GM23248 (cell line): ENCODE measurements at regions not wholly inside any gene's neighbourhood (a gene's known extent, or its start where the extent isn't known, plus 50 kb on each side); places are given as distances from the start of the nearest gene placed in this dataset.

ENCODE experiments used
- EZH2 ChIP-seq: fragments of 200-600 bp; sonication (generic); IDR thresholded peaks from 2 replicates; pipeline ENCODE4 v1.6.1; 2018; ENCODE audit warnings: antibody characterized with exemption, mild to moderate bottlenecking; ENCODE audit not compliant: insufficient read depth, poor library complexity, severe bottlenecking
- EZH2phosphoT487 ChIP-seq: fragments of 200-600 bp; sonication (generic); IDR thresholded peaks from 2 replicates; pipeline ENCODE4 v1.6.1; 2018; ENCODE audit warnings: antibody characterized with exemption, moderate library complexity, mild to moderate bottlenecking, low read depth; ENCODE audit not compliant: insufficient read depth

GRCh38 chr7:17709127-17709526 is 231.2 kb downstream of the SNX13 start:
- TF ChIP-seq EZH2 = no peak
- TF ChIP-seq EZH2phosphoT487 = no peak
